Tibial artery (tissue), 4 donors: ENCODE measurements at regions not wholly inside any gene's neighbourhood (a gene's known extent, or its start where the extent isn't known, plus 50 kb on each side); places are given as distances from the start of the nearest gene placed in this dataset.

Experiments
- DNase-seq, 2 donors: peaks; one replicate each; pipeline ENCODE4 v3.0.0-alpha.2; 2019
- H3K27ac ChIP-seq, 2 donors: fragments of 200-600 bp; sonication (generic) in 1 of 2; 1 replicate in 1 of 2; 2 replicates in 1 of 2; pipeline ENCODE4 v1.5.1; 2018 to 2019; ENCODE audit warnings: mild to moderate bottlenecking in 1 of 2
- H3K27me3 ChIP-seq, 2 donors: fragments of 200-600 bp; sonication (generic) in 1 of 2; one replicate each; pipeline versions ENCODE4 v1.5.1 to v1.6.0; 2016 to 2019
- H3K36me3 ChIP-seq, 3 donors: fragments of 200-600 bp; sonication (generic) in 2 of 3; one replicate each; pipeline ENCODE4 v1.5.1; 2016 to 2019; ENCODE audit warnings: mild to moderate bottlenecking in 2 of 3
- H3K4me1 ChIP-seq, 4 donors: fragments of 200-600 bp; sonication (generic) in 2 of 4; 1 replicate in 3 of 4; 2 replicates in 1 of 4; pipeline ENCODE4 v1.5.1; 2016 to 2019
- H3K4me3 ChIP-seq, 2 donors: fragments of 200-600 bp; sonication (generic) in 1 of 2; 1 replicate in 1 of 2; 2 replicates in 1 of 2; pipeline ENCODE4 v1.5.1; 2018 to 2019; ENCODE audit warnings: mild to moderate bottlenecking in 2 of 2
- H3K9me3 ChIP-seq, 3 donors: fragments of 200-600 bp; sonication (generic) in 1 of 3; one replicate each; pipeline ENCODE4 v1.5.1; 2016 to 2019
- intact Hi-C: fragments of 100-400 bp; cut with DNase I; formaldehyde crosslinking; loops from one replicate; pipeline ENCODE4 v1.15.0; 2023; ENCODE audit warnings: low total_unique reads
- TF ChIP-seq, protein P1 (sequence below), 2 experiments: fragments of 200-600 bp in 1 of 2; fragments of 450-650 bp in 1 of 2; IDR thresholded peaks; one replicate each; pipeline ENCODE4 v1.5.1; 2017 to 2019; ENCODE audit warnings: antibody characterized with exemption in 2 of 2, mild to moderate bottlenecking in 1 of 2, moderate library complexity in 1 of 2

DNA sequence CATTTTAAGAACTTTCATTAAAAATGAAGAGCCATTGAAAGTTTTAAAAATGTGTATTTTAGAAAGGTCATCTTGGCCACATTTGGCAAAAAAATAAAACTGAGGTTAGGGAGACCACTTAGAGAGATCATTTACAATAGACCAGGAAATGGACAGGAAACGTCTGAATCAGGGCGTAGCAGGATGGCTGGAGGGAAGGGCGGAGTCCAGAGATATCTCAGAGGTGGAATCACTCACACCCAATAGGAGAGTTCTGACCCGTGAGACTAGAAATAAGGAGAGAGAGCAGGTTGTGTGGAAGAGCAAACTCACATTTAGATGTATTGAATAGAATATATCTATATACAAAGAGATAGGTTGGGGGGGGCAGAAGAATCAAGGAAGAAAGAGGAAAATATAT, 373.4 kb downstream of the METTL4 start:
- no peaks in the 10 kb centered on the region for H3K9me3 ChIP-seq
- H3K36me3 ChIP-seq: no peaks in the 10 kb centered on the region
- intact Hi-C loops: no loop called here
- no peaks in the 10 kb centered on the region for H3K4me1 ChIP-seq
- no peaks in the 10 kb centered on the region for H3K27me3 ChIP-seq
- TF ChIP-seq, protein P1, sequence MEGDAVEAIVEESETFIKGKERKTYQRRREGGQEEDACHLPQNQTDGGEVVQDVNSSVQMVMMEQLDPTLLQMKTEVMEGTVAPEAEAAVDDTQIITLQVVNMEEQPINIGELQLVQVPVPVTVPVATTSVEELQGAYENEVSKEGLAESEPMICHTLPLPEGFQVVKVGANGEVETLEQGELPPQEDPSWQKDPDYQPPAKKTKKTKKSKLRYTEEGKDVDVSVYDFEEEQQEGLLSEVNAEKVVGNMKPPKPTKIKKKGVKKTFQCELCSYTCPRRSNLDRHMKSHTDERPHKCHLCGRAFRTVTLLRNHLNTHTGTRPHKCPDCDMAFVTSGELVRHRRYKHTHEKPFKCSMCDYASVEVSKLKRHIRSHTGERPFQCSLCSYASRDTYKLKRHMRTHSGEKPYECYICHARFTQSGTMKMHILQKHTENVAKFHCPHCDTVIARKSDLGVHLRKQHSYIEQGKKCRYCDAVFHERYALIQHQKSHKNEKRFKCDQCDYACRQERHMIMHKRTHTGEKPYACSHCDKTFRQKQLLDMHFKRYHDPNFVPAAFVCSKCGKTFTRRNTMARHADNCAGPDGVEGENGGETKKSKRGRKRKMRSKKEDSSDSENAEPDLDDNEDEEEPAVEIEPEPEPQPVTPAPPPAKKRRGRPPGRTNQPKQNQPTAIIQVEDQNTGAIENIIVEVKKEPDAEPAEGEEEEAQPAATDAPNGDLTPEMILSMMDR (IDR thresholded peaks at IDR 0.05): no peak
- no peak overlapping the region for H3K27ac ChIP-seq
- no peak overlapping the region for H3K4me3 ChIP-seq
- no peak for DNase-seq

DNA sequence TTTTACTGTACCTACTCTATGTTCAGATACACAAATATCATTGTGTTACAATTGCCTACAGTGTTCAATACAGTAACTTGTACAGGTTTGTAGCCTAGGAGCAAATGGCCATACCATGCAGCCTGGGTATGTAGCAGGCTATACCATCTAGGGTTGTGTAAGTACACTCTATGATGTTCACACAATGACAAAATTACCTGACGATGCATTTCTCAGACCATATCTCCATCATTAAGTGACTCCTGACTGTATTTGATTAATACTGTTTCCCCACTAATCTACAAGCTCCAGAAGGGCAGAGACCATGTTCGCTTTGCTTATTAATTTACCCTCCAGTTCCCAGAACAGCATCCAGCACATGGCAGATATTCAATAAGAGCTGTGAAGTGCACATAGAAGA, 372.2 kb downstream of the METTL4 start:
- Histone ChIP-seq H3K27me3 (no peaks in the 10 kb centered on the region), H3K9me3 (no peaks in the 10 kb centered on the region), H3K36me3 (no peaks in the 10 kb centered on the region), H3K4me3 (no peak overlapping the region), H3K4me1 (no peaks in the 10 kb centered on the region), H3K27ac (no peak overlapping the region)
- intact Hi-C loops: no loop called here
- TF ChIP-seq, protein P1 (IDR thresholded peaks at IDR 0.05): no peak
- DNase-seq: no peak

DNA sequence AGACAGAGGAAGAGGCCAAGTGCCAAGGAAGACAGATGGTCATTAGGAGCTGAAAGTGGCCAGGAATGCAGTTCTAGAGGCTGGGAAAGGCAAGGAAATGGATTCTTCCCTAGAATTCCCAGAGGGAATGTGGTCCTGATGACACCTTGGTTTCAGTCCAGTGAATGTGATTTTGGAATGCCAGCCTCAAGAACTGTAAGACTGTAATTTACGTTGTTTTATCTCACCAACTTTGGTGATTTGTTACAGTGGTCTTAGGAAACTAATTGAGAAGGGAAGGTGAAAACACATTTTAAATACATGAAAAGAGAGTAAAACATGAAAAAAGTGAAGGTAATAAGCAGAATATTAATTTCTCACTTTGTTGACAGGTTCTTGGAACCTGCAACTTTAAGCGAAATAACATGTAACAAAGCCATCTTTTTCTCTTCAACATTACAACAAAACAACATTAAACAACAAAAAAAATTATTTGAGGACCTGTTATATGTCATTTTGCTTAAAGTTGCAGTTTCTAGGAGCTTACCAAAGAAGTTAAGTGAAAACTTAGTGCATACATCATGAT, 370.2 kb downstream of the METTL4 start:
- Histone ChIP-seq H3K27me3 (no peaks in the 10 kb centered on the region), H3K36me3 (no peaks in the 10 kb centered on the region), H3K4me3 (no peak overlapping the region), H3K4me1 (no peaks in the 10 kb centered on the region), H3K9me3 (no peaks in the 10 kb centered on the region), H3K27ac (no peak overlapping the region)
- TF ChIP-seq, protein P1 (IDR thresholded peaks at IDR 0.05): no peak
- intact Hi-C loops: no loop called here
- no peak for DNase-seq

DNA sequence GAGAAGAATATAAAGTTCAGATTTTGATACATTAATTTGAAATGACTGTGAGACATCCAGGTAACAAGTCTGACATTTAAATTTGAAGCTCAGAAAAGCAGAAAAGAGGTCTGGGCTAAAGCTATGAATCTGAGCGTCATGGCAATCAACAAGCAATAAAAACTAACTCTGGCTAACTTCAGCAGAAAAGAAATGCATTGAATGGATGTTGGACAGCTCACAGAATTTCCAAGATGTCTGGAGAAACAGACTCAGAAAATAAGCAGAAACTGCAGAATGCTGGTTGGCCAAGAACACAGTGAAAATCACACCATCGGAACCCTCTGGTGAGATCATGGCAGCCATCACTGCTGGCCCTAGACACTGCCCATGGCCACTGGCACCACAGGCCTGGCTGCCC, 366.6 kb downstream of the METTL4 start:
- Histone ChIP-seq H3K9me3 (no peaks in the 10 kb centered on the region), H3K4me3 (no peak overlapping the region), H3K27ac (no peak overlapping the region), H3K4me1 (no peaks in the 10 kb centered on the region), H3K36me3 (no peaks in the 10 kb centered on the region), H3K27me3 (no peaks in the 10 kb centered on the region)
- intact Hi-C loops: no loop called here
- TF ChIP-seq, protein P1 (IDR thresholded peaks at IDR 0.05): no peak
- no peak for DNase-seq

DNA sequence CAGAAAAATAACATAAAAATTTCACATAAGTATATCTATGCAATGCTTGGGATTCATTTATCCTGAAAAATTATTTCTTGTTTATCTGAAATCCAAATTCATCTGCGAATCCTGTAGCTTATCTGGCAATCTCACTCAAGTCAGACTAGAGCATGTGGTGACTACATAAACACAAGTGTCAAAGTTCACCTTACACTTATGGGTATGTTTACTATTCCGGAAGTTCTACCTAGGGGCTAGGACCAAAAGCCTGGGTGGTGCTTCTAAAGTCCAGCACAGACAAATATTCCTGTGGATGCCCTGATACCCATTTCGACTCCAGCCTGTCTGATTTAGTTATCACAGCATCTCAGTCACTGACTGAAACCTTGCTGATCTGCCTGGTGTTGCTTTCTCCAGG, 364.0 kb downstream of the METTL4 start:
- Histone ChIP-seq H3K9me3 (no peaks in the 10 kb centered on the region), H3K36me3 (no peaks in the 10 kb centered on the region), H3K4me1 (no peaks in the 10 kb centered on the region), H3K4me3 (no peak overlapping the region), H3K27ac (no peak overlapping the region), H3K27me3 (no peaks in the 10 kb centered on the region)
- intact Hi-C loops: no loop called here
- DNase-seq: no peak
- TF ChIP-seq, protein P1 (IDR thresholded peaks at IDR 0.05): no peak
